NCI-H526 treated with DMSO at 0.1 percent for 48 hours (cell line): ENCODE measurements at regions not wholly inside any gene's neighbourhood (a gene's known extent, or its start where the extent isn't known, plus 50 kb on each side); places are given as distances from the start of the nearest gene placed in this dataset.
"Not testable (repeated sequence)": the region's sequence is repeated elsewhere in the genome, so short reads cannot be mapped to it uniquely, and the experiment has no call there.

Source experiments
- DNase-seq: peaks from one replicate; lab custom pipeline; 2025; lab: John Stamatoyannopoulos, UW

DNA sequence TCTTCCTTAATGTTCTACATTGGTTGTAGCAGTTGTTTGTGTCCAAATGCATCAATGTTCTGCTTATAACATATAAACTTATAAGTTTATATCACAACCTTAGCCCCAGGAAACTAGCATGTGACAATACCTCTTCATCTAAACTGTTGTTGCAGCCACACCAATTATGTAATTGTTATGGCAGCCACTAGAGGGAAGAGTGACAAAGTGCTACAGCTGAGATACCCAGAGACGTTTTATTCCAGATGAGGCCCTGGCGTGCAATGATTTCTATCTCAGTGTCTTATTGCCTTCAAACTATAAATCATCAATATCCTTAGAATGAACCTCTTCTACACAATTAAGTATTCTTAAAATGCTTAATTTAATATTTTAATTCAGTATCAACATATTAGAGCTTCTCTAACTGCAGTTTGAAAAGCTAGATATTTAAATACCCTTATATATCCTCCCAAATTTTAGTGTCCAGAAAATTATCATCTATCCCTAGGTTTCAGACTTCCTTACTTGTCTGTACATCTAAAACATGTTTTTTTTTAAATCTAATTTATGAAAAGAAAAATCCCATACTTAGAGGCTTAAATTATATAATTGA, 171.6 kb downstream of the PCDH10 start:
- peak; percentile 53 for DNase-seq

DNA sequence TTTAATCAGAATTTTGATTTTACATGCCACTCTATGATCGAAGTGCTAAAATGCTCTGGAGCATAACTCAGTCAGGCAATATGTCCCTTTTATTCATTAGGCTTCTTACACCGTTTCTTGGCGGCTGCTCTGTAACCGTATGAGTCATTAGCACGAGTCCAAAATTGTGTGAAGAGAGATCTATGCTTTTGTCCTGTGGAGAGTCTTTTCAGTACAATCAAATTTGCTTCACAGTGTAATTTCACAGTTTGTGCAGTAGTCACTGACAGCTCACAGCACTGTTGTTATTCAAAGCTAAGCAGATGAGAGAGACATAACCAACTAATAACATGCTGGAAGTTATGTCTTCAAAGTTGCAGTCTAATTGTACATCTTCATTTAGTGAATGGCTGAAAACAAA, 167.8 kb downstream of the PCDH10 start:
- DNase-seq: no peak

DNA sequence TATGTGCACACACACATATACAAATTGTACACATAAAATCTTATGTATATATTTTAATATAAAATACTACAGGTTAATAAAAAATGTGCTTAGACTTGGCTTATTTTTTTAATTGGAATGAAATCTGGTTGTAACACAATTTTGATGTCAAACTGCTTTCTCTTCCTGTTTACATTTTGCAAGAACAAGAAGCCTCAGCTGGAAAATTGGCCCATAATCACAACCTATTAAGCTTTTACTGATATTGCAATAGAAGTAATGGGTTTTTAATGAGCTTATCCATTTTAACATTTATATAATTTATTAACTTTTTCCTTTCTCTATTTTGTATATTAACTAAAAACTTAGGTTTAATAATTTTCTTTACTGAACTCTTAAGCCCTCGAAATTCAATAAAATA, 165.9 kb downstream of the PCDH10 start:
- no peak for DNase-seq

DNA sequence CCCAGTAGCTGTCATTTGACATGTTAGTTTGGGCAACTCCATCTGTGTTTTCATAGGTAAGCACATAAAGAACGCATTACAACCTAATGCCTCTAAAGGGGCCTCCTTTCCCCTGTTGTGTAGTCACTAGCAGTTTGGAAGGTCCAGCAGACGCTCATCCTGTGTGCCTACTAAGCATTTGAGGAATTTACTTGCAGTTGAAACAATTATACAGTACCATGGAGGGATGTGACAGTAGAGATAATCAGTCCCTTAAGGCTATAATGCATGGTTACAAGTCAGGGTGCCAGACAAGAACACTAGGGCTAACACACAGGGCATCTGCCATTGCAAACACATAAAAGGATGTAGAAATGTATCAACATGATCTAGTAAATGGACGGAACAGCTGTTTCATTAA, 138.3 kb downstream of the PCDH10 start:
- no peak for DNase-seq

DNA sequence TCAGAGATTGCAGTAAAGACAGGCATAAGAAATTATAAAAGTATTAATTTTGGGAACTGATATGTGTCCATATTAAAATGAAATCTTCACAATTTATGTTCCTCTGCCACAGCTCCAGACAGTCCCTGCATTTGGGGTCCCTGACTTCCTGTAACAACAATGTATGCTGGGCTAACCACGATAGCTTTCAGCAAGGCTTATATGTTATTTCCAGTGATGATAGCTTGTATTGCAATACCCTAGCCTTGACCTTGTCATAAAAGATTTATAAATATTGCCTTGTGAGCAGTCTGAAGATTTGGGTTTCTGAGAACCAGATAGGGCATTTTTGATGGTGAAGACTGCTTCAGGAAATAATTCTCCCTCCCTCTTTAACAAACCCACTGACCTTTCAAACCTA, 129.5 kb downstream of the PCDH10 start:
- no peak for DNase-seq

DNA sequence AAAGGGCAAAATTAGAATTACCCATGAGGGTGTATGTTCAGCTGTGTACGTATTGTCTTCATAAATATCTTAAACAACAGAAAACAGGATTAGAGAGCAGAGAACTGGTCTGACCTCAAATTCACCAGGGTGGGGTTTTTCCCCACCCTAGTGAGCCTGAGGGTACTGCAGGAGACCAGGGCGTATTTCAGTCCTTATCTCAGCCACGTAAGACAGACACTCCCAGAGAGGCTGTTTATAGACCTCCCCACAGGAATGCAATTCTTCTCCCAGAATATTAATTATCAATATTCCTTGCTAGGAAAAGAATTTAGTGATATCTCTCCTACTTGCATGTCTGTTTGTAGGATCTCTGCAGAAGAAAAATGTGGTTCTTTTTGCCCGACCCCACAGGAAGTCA, 128.8 kb downstream of the PCDH10 start:
- not testable (repeated sequence) for DNase-seq

DNA sequence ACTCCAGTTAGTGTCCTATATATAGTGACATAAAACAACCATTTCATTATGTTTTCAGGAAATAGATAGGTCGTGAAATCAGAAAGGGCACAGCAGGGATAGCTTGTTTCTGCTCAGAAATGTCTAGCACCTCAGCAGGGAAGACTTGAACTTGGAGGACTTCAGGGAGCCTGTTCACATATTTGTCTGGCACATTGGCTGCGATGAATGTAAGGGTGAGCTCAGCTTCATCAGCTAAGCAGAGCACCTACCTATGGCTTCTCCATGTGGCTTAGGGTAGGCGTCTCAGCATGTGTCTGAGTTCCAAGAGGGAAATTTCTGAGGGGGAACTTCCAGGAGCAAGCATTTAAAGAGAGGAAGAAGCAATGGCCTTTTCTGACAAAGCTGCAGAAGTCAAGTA, 126.2 kb downstream of the PCDH10 start:
- no peak for DNase-seq

DNA sequence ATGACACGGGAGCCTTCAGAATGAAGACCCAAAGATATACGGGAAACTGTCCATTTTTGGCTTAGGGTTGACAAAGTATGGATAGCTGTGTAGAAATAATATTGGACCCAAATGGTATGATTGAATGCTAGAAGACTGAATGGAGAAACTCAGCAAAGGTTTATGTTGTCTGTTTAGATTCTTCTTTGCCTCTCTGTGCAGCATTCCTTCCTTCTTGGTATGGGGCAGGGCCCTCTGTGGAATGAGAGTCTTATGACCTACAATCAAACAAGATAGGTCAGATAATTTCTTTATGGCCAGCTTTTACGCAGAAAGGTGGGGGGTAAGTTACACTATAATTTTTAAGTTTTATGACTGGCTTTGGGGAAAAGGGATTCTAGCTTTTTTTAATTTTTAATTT, 124.3 kb downstream of the PCDH10 start:
- DNase-seq: no peak

DNA sequence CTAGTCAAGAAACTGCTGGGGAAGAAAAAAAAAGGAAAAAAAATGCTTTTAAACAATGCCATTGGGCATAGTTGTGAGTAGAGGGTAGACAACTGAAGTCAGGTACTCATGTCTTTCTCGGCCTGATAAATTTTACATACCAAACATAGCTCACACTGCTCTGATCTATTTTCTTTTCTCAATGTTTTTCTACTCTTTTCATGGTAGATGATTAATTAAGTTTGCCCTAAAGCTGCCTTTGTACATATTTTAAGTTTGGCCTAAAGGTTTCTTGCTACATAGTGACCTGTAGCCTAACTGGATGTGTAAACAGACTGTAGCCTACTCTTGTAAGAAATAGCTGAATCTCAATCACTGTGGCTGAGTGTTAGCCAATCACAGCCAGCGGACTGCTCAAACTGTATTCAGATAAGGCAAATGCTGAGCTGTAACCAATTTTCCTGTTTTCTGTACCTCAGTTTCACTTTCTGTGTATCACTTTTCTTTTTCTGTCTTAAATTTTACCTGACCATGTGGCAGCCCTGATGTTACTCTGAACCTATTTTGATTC, 121.0 kb downstream of the PCDH10 start:
- no peak for DNase-seq

DNA sequence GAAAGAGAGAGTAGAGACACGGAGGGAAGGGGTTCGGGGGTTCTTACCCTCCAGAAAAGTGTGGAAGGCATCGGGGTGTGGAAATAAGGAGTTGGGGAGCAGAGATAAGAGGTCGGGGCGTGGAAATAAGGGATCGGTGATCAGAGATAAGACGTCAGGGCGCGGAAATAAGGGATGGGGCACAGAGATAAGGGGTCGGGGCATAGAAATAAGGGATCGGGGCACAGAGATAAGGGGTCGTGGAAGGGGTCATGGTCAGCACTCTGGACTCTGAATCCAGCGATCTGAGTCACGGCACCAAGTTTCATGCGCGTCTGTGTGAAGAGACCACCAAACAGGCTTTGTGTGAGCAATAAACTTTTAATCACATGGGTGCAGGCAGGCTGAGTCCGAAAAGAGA, 119.1 kb downstream of the PCDH10 start:
- no peak for DNase-seq

DNA sequence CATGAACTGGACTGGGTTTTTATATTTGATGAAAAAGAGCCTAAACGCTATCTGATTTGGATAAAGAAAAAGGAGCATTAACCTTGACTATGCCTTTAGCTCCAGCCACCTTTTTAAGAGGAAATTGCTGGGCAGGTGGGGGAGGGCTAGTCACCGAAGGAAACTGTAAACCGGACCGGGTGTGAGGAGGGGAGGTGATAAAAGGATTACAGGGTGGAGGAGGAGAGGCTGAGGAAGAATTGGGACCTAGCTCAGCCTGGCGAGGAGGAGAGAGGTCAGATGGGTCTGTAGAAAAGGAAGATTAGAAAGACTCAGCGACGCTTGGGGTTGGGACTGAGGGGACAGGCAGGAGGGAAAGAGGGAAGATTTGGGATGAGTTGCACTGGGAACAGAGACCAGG, 118.4 kb downstream of the PCDH10 start:
- DNase-seq: not testable (repeated sequence)

DNA sequence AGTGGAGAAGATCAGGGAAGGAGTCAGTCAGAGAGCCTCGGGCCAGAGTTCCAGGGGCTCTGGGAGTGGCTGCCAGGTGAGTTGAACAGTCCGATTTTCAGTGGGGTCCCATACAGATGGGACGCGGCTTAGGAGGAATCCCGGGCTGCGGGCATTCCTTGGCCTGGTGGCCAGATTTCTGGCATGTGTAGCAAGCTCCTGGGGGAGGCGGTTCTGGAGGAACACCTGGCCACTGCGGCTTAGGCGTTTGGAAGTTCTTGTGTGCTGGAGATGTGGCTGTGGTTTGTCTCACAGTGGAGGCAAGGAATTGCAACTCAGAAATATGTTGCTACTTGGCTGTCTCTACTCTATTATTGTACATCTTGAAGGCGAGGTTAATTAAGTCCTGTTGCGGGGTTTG, 117.9 kb downstream of the PCDH10 start:
- DNase-seq: not testable (repeated sequence)

DNA sequence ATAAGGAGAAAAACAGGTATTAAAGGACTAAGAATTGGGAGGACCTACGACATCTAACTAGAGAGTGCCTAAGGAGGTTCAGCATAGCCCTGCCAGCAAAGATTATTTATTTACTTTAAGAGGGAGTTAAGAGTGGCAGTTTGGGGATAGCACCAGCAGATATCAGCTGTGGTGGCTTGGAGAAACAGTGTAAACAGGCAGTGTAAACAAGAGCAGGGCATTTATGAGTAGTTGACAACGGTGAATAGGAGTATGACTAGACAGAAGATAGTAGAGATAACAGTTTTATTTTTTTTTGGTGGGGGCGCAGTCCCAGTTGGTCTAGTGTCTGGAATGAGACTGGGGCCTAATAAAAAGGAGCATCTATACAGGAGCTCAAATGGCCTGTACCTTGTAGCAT, 115.2 kb downstream of the PCDH10 start:
- not testable (repeated sequence) for DNase-seq

DNA sequence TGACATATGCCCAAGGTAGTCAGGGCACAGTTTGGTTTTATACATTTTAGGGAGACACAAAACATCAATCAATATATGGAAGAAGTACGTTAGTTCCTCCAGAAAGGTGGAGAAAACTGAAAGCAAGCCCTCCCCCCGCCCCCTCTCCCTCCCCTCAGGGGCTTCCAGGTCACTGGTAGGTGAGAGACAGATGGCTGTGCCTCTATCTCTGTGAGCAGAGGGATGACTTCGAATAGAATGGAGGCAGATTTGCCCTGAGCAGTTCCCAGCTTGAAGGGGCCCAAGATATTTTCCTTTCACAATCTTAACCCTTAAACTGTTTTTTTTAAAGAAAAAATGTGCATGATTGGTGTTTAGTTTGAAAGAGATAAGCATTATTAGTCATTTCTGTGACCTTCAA, 114.0 kb downstream of the PCDH10 start:
- DNase-seq: no peak

DNA sequence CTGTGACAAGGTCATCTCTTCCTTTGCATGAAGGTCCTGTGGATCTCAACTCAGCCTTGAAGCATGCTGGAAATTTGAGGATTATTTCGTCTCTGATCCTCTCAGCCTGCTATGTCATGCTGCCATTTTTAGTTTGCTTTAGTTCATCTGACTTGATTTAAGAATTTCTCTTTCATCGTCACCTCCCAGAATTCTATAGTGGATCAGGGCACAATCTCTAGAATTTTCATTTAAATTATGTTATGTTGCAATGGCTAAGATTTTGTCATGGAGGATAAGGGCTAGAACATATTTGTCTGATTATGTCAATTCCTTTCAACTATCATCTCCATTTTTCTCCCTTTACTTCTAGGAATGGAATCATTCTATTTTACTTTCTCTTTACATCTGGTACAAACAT, 98.8 kb downstream of the PCDH10 start:
- DNase-seq: no peak

DNA sequence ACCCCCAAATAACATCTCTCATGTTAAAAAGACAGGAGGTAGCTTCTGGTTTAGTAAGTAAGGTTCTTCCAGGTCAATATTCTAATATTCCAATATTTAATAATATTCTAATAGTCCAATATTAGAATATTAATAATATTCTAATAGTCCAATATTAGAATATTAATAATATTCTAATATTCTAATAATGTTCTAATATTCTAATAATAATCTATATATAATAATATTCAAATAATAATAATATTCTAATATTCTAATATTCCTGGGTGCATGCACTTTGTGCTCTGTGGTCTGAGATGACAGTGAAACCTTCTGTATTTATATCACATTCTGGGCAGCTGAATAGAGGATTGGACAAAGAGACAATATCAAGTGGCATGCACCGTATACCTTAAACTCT, 96.1 kb downstream of the PCDH10 start:
- DNase-seq: no peak
